GM21360 (cell line): ENCODE measurements at regions not wholly inside any gene's neighbourhood (a gene's known extent, or its start where the extent isn't known, plus 50 kb on each side); places are given as distances from the start of the nearest gene placed in this dataset.
A peak's percentile ranks its signal among the peaks of the same experiment; 100 is the strongest.
"Not testable (repeated sequence)": the region's sequence is repeated elsewhere in the genome, so short reads cannot be mapped to it uniquely, and the experiment has no call there.

Experiments
- ATAC-seq: cut with Tn5 transposase; IDR thresholded peaks from one replicate; pipeline ENCODE4 v1.9.1; 2021; ENCODE audit warnings: mild to moderate bottlenecking, moderate library complexity; ENCODE audit not compliant: unreplicated experiment

GRCh38 chr2:182594286-182594685 is 121.8 kb upstream of the DNAJC10 start:
- ATAC-seq, result no peak

GRCh38 chr2:182595650-182596049 is 120.4 kb upstream of the DNAJC10 start:
- no peak for ATAC-seq

GRCh38 chr2:182597570-182598295 is 118.3 kb upstream of the DNAJC10 start:
- no peak for ATAC-seq

DNA sequence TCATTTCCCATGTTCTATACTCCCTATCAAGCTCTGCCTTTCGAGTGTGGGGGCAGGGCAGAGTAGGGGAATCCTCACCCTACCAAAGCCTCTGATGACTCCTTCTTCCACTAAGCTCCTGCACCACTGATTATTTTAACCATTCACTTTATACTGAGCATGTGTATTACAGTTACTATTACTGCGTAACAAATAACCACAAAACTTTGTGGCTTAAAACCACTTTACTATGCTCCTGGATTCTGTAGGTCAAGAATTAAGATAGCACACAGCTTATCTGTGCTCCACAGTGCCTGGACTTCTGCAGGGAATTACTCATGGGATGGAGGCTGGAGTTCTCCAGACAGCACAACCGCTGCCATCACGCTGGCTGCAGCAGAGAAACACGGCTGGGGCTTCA is 117.4 kb upstream of the DNAJC10 start:
- ATAC-seq, result no peak

- no peak for ATAC-seq
Measured at GRCh38 chr2:182605166-182605565, 110.9 kb upstream of the DNAJC10 start.

GRCh38 chr2:182606728-182607681 is 109.1 kb upstream of the DNAJC10 start:
- ATAC-seq, result peak; percentile 48

- ATAC-seq, result no peak
Measured at GRCh38 chr2:182608181-182608845, 107.7 kb upstream of the DNAJC10 start.

DNA sequence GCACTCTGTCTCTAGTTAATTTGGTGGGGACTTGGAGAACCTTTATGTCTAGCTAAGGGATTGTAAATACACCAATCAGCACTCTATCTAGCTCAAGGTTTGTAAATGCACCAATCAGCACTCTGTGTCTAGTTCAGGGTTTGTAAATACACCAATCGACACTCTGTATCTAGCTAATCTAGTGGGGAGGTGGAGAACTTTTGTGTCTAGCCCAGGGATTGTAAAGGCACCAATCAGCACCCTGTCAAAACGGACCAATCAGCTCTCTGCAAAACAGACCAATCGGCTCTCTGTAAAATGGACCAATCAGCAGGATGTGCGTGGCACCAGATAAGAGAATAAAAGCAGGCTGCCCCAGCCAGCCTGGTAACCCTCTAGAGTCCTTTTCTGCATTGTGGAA is 107.1 kb upstream of the DNAJC10 start:
- ATAC-seq, result not testable (repeated sequence)

DNA sequence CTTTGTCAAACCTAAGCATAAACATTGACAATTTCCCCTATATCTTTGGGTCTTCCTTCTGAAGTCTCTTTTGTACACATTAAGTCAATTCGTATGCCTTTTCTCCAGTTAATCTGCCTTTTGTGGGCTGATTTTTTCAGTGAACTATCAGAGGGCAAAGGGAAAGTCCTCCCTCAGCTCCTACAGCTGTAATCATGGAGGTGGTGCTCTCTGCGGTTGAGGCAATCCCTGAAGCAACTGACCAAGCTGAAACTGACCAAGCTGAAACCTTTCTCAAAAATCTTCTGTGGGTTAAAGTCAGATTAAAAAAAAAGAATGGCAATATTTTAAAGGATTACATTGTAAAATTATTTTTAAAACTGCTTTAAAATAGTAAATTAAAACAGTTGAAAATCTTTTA is 105.8 kb upstream of the DNAJC10 start:
- no peak for ATAC-seq

DNA sequence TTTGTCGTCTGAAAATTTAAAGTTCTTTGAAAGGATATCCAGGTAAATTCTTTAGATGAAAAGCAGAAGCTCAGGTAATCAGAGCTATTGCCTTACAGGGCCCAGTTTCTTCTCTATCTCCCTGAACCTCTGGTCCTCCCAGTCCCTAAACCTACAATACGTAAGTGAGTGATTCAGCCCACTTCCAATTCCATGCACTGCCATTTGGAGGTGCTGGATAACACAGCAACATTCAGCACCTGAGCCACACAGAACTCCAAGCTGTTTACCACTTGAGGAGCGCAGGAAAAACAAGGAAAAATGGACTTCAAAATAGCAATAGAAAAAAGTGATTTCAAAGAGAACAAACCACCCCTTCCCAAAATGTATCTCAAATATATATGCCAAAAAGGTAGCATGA is 105.0 kb upstream of the DNAJC10 start:
- no peak for ATAC-seq

DNA sequence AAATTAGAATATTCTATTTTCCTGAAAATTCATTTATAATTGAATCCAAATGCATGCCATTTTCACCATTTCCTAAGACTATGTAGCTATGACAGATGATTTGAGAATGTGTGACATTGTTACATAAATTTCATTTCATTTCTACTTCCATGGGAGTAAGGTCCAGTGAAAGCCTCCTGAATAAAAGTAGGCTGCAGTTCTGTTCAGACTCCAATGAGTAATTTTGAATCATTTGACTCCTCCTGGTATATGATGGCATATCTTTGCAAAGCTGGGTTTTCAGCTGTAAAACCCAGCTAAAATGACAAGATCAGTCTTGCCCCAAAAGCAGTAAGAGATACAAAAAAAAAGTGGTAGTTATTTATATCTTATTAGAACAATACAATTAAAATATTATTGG is 101.0 kb upstream of the DNAJC10 start:
- no peak for ATAC-seq

DNA sequence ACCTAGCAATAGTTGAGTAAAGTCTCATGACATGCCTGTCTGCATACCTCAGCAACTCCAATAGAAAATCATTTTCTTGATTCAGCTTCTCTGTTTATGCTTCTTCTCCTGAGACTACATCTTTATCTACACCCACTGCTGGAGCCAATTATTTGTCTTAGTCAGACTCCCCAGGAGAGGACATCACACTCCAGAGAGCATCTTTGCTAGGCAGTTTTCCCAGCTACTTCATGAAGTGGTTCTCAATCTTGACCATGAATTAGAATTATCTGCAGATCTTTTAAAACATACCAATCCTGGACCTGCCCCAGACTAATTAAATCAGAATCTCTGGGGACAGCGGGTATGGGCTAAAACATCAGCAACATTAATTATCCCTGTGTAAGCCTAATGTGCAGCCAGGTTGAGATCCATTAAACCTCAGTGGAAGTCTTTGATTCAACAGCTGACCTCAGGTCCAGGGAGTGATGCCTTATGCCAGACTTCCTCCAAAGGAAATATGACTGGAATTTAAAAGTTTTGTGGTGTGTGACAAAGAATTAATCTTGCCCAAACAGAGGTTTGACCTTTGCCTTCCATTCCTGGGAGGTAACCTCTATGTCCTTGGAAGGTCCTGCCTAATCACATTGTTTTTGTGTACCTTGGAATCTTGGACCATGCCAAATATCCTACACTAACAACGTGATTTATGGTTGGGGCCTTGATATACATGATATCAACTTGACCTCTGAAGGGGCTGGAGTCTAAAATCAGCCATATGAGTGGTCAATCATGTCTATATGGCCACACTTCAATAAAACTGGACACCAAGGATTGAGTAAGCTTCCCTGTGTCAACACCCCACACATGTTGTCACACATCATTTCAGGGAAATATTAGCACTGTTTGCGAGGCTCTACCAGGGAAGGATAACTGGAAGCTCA is 99.3 kb upstream of the DNAJC10 start:
- ATAC-seq, result no peak

GRCh38 chr2:182618672-182619079 is 97.4 kb upstream of the DNAJC10 start:
- ATAC-seq, result no peak

DNA sequence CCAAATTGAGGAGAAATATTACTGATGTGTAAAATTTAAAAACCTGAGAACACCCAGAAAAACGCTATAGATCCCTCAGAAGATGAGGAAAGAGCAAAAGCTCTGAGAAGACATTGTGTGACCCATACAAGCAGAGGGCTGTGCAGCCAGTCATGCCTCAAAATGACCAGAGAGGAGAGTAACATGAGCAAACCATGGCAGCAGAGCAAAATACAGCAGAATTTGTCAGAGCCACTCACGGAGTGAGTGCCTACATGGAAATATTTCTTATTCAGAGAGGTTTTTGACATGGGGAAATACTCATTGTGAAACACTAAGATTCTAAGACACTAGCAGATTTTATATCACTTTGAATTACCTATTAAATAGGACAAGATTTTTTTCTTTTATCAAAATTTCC is 96.8 kb upstream of the DNAJC10 start:
- no peak for ATAC-seq

GRCh38 chr2:182621191-182621590 is 94.9 kb upstream of the DNAJC10 start:
- ATAC-seq, result no peak

DNA sequence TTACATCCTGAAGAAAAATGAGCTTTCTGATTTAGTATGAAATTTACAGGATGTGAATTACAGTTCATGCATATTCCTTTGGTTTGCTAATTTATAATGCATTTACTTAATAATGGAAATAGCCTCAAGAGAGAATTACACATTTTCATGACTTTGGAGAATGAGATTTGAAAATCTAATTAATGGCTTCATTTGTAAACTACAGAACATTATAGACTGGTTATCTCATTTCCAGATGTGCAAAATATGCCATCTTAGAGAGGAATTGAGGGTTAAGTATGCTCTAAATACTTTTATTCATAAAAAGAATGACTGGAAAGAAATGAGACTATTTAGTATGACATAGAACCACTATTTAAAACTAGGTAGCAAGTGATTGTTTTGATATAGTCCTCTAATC is 94.2 kb upstream of the DNAJC10 start:
- no peak for ATAC-seq

DNA sequence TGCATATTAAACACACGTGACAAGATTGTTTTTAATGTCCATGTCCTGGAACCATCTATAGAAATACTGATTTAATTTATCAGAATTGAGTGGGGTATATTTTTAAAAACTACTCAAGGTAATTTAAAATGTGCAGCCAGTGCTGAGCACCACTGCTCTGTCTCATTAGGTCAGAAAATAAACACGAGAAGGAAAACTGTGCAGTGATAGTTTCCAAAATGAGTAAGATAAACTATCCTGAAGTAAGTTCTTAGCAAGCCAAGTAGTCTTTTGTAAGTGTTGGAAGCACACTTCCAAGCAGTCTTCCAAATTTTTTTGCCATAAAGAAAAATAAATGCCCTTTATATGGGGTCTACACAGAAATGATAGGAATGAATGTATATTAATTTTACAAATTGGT is 93.8 kb upstream of the DNAJC10 start:
- ATAC-seq, result no peak

DNA sequence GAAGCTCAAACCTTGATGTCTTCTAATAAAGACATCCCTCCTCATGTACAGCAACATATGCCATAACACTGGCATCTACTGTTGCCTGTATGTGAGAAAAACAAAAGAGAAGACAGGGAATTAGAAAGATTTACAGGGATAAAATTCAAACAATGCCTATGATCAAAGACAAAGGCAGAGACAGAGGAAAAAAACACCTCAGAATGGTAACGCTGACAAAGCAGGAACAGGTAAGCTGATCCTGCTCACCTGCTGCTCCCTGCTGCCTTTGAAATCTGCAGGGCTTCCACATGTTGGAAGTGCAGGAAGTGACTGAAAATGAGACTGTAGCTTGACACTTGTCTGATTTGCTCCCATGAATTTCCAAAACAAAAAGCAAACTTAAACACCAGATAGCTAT is 90.2 kb upstream of the DNAJC10 start:
- ATAC-seq, result no peak

DNA sequence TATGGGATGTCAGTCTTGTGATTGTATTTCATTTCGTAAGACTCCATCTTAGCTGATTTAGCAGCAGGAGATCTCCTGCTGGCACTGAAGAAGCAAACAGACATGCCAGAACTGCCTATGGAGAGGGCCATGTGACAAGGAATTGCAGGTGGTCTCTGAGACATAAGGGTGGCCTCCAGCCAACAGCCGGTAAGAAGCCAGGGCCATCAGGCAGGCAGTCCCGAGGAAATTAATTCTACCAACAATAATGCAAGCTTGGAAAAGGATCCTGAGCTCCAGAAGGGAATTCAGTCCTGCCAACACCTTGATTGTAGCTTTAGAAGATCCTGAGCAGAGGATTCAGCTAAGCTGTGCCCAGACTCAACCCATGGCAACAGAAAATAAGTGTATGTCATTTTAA is 87.1 kb upstream of the DNAJC10 start:
- no peak for ATAC-seq

- no peak for ATAC-seq
Measured at GRCh38 chr2:182630207-182630606, 85.8 kb upstream of the DNAJC10 start.

DNA sequence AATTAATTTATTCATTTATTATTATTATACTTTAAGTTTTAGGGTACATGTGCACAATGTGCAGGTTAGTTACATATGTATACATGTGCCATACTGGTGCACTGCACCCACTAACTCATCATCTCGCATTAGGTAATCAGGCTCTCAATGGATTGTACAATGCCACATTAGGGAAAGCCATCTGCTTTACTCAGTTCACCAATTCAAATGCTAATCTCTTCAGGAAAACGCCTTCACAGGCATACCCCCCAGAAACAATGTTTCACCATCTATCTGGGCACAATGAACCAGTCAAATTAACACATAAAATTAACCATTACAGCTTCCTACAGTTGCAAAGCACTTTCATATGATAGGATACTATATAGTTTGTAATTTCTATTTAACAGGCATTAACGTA is 84.8 kb upstream of the DNAJC10 start:
- no peak for ATAC-seq
